ENCODE measurements at regions not wholly inside any gene's neighbourhood (a gene's known extent, or its start where the extent isn't known, plus 50 kb on each side); places are given as distances from the start of the nearest gene placed in this dataset.

DNA sequence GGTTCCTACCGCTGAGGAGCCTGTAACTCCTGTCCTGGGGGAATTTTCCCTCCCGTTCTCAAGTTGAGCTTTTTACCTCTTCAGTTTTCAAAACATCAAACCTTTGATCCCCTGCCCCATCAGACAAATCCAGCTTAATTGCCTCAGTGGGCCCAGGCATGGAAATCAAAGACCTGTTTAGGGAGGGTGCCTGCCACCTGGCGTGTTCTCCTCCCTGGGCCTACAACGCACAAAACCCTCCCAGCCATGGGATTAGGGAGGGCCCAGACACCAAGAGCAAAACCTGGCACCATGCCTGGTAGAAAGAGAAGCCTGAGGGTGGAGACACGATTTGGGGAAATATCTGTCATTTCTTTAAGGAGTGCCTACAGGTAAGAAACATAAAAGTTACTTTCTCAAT, 672.9 kb downstream of the BCL11B start:
- H3K4me1 ChIP-seq (ENCODE audit: control insufficient read depth, insufficient read depth, low read length): no peaks in the 10 kb centered on the region
- H3K27me3 ChIP-seq (ENCODE audit: control insufficient read depth, insufficient read depth, low read length): no peaks in the 10 kb centered on the region
- no peak overlapping the region for H3K4me3 ChIP-seq (ENCODE audit: low read length)
- no peaks in the 10 kb centered on the region for H3K36me3 ChIP-seq (ENCODE audit: control insufficient read depth, insufficient read depth, low read length)
- no peak overlapping the region for H3K9ac ChIP-seq (ENCODE audit: low read length)
- H3K9me3 ChIP-seq (ENCODE audit: control insufficient read depth, low read length): no peaks in the 10 kb centered on the region

GRCh38 chr14:98602983-98603382, 669.0 kb downstream of the BCL11B start:
- H3K27me3 ChIP-seq (ENCODE audit: control insufficient read depth, insufficient read depth, low read length): no peaks in the 10 kb centered on the region
- no peak overlapping the region for H3K9ac ChIP-seq (ENCODE audit: low read length)
- H3K36me3 ChIP-seq (ENCODE audit: control insufficient read depth, insufficient read depth, low read length): no peaks in the 10 kb centered on the region
- H3K4me1 ChIP-seq (ENCODE audit: control insufficient read depth, insufficient read depth, low read length): no peaks in the 10 kb centered on the region
- H3K4me3 ChIP-seq (ENCODE audit: low read length): no peak overlapping the region
- no peaks in the 10 kb centered on the region for H3K9me3 ChIP-seq (ENCODE audit: control insufficient read depth, low read length)

- Histone ChIP-seq H3K27me3 (ENCODE audit: control insufficient read depth, insufficient read depth, low read length) (no peaks in the 10 kb centered on the region), H3K36me3 (ENCODE audit: control insufficient read depth, insufficient read depth, low read length) (no peaks in the 10 kb centered on the region), H3K4me1 (ENCODE audit: control insufficient read depth, insufficient read depth, low read length) (no peaks in the 10 kb centered on the region), H3K9me3 (ENCODE audit: control insufficient read depth, low read length) (no peaks in the 10 kb centered on the region), H3K9ac (ENCODE audit: low read length) (no peak overlapping the region), H3K4me3 (ENCODE audit: low read length) (no peak overlapping the region)
Measured at GRCh38 chr14:98605043-98605442, 667.0 kb downstream of the BCL11B start.

- Histone ChIP-seq H3K4me1 (ENCODE audit: control insufficient read depth, insufficient read depth, low read length) (no peaks in the 10 kb centered on the region), H3K9me3 (ENCODE audit: control insufficient read depth, low read length) (no peaks in the 10 kb centered on the region), H3K36me3 (ENCODE audit: control insufficient read depth, insufficient read depth, low read length) (no peaks in the 10 kb centered on the region), H3K4me3 (ENCODE audit: low read length) (no peak overlapping the region), H3K9ac (ENCODE audit: low read length) (no peak overlapping the region), H3K27me3 (ENCODE audit: control insufficient read depth, insufficient read depth, low read length) (no peaks in the 10 kb centered on the region)
Measured at GRCh38 chr14:98606041-98606640, 665.9 kb downstream of the BCL11B start.

- Histone ChIP-seq H3K9me3 (ENCODE audit: control insufficient read depth, low read length) (no peaks in the 10 kb centered on the region), H3K4me3 (ENCODE audit: low read length) (no peak overlapping the region), H3K36me3 (ENCODE audit: control insufficient read depth, insufficient read depth, low read length) (no peaks in the 10 kb centered on the region), H3K27me3 (ENCODE audit: control insufficient read depth, insufficient read depth, low read length) (no peaks in the 10 kb centered on the region), H3K9ac (ENCODE audit: low read length) (no peak overlapping the region), H3K4me1 (ENCODE audit: control insufficient read depth, insufficient read depth, low read length) (no peaks in the 10 kb centered on the region)
Measured at GRCh38 chr14:98606816-98607215, 665.2 kb downstream of the BCL11B start.

GRCh38 chr14:98607341-98607910, 664.6 kb downstream of the BCL11B start:
- Histone ChIP-seq H3K4me3 (ENCODE audit: low read length) (no peak overlapping the region), H3K27me3 (ENCODE audit: control insufficient read depth, insufficient read depth, low read length) (no peaks in the 10 kb centered on the region), H3K9ac (ENCODE audit: low read length) (no peak overlapping the region), H3K9me3 (ENCODE audit: control insufficient read depth, low read length) (no peaks in the 10 kb centered on the region), H3K36me3 (ENCODE audit: control insufficient read depth, insufficient read depth, low read length) (no peaks in the 10 kb centered on the region), H3K4me1 (ENCODE audit: control insufficient read depth, insufficient read depth, low read length) (no peaks in the 10 kb centered on the region)

DNA sequence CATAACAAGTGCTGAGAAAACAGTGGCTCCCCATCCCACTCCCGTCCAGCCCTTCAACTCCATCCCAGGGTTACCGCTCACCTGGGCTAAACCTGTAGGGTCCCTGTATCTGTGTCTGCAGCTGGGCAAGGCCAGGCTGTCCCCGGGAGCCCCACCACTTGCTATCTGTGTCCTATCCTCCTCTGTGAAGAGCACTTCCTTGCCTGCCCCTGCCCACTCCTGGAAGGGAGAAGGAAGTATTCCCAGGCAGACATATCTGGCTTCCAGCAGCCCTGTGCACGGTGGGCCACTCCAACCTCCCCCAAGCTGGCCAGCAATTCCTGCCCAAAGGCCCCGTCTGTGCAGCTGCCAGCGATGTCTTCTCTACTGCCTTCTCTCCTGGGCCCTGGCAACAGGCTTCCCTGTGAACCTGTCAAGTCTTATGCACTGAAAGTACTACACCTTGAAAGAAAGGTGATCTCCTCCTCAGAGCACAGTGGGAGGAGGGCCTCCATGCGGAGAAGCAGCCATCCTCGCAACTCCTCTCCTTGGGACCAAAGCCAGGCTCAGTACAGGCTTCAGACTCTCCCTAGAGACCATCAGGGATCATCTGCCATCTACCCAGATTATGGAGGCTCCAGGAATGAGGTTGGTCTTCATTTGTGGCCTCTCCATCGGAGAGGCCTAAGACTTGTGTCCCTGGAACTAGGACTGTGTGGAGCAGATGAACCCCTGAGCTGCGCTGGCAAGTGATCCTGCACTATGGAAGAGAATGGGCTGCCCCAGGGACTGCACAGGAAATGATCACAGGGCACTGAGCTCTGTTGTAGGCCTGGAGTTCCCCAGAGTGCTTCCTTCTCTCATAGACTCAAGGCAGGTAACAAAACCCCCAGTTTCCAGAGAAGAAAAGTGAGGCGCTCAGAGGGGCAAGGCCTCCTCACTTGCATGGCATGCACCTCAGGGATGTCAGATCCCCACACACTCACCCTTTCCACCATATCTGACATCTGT, 663.6 kb downstream of the BCL11B start:
- H3K4me1 ChIP-seq (ENCODE audit: control insufficient read depth, insufficient read depth, low read length): no peaks in the 10 kb centered on the region
- no peaks in the 10 kb centered on the region for H3K36me3 ChIP-seq (ENCODE audit: control insufficient read depth, insufficient read depth, low read length)
- no peak overlapping the region for H3K4me3 ChIP-seq (ENCODE audit: low read length)
- no peaks in the 10 kb centered on the region for H3K27me3 ChIP-seq (ENCODE audit: control insufficient read depth, insufficient read depth, low read length)
- H3K9me3 ChIP-seq (ENCODE audit: control insufficient read depth, low read length): no peaks in the 10 kb centered on the region
- no peak overlapping the region for H3K9ac ChIP-seq (ENCODE audit: low read length)

DNA sequence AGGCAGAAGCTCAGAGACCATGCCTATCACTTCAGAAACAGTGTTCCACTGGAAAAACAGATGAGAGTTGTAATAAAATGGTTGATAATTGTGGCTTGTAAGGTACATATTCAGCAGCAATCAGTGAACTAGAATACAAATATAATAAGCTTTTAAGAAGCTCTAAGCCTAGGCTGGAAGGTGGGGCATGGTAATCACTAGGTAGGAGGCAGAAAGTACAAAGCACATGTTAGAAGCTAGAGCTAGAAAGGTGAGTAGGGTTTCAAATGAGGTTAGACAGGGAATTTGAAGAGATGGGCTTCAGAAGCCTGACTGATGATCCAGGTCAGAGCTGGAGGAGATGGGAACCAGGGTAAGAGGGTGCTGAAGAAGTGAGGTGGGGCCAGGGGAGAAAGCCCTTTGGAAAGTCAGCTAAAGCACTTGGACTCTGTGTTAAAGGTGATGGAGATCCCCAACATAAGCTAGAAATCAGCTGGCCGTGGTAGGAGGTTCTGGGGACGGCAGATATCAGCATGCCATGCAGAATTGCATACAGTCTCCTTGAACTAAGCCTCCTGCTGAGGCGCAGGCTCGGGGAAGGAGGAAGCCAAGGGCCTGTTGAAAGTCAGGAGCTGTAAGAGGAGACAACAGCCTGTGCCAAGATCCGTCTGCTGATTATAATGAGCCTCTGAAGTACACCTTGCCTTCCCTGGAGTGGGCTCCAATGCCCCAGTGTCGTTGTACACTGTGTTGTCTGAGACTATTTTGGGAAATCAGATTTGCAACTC, 659.4 kb downstream of the BCL11B start:
- Histone ChIP-seq H3K4me3 (ENCODE audit: low read length) (no peak overlapping the region), H3K9ac (ENCODE audit: low read length) (no peak overlapping the region), H3K36me3 (ENCODE audit: control insufficient read depth, insufficient read depth, low read length) (no peaks in the 10 kb centered on the region), H3K4me1 (ENCODE audit: control insufficient read depth, insufficient read depth, low read length) (no peaks in the 10 kb centered on the region), H3K9me3 (ENCODE audit: control insufficient read depth, low read length) (no peaks in the 10 kb centered on the region), H3K27me3 (ENCODE audit: control insufficient read depth, insufficient read depth, low read length) (no peaks in the 10 kb centered on the region)

GRCh38 chr14:98614741-98615140, 657.3 kb downstream of the BCL11B start:
- Histone ChIP-seq H3K4me3 (ENCODE audit: low read length) (no peak overlapping the region), H3K36me3 (ENCODE audit: control insufficient read depth, insufficient read depth, low read length) (no peaks in the 10 kb centered on the region), H3K4me1 (ENCODE audit: control insufficient read depth, insufficient read depth, low read length) (no peaks in the 10 kb centered on the region), H3K9ac (ENCODE audit: low read length) (no peak overlapping the region), H3K9me3 (ENCODE audit: control insufficient read depth, low read length) (no peaks in the 10 kb centered on the region), H3K27me3 (ENCODE audit: control insufficient read depth, insufficient read depth, low read length) (no peaks in the 10 kb centered on the region)

DNA sequence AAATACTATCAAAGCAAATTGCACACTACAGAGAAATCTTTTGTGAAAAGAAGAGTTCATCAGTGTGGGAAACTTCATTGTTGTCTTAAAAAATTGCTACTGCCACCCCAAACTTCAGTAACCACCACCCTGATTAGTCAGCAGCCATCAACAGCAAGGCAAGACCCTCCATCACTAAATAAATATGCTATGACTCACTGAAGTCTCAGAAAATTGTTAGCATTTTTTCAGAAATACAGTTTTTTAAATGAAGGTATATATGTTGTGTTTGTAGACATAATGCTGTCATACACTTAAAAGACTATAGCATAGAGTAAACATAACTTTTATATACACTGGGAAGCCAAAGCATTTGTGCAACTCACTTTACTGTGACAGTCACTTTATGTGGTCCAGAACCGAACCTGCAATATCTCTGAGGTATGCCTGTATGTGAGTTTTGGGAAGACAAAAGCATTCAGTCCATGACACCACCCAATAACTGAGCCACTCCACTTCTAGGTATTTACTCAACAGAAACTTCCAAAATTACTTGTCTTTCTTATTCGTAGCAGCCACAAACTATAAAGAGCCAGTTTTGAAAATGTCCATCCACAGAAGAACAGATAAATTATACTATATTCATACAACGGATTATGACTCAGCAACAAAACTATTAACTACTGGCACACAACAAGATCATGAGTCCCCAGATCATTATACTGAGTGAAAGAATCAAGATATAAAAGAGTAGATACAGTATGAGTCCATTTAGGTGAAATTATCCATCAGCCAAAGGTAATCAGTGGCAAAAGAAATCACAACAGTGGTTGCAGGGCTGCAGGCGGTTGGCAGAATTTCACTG, 649.6 kb downstream of the BCL11B start:
- H3K9ac ChIP-seq (ENCODE audit: low read length): no peak overlapping the region
- H3K9me3 ChIP-seq (ENCODE audit: control insufficient read depth, low read length): no peaks in the 10 kb centered on the region
- H3K4me1 ChIP-seq (ENCODE audit: control insufficient read depth, insufficient read depth, low read length): no peaks in the 10 kb centered on the region
- H3K27me3 ChIP-seq (ENCODE audit: control insufficient read depth, insufficient read depth, low read length): no peaks in the 10 kb centered on the region
- no peak overlapping the region for H3K4me3 ChIP-seq (ENCODE audit: low read length)
- H3K36me3 ChIP-seq (ENCODE audit: control insufficient read depth, insufficient read depth, low read length): no peaks in the 10 kb centered on the region

GRCh38 chr14:98623788-98624415, 648.1 kb downstream of the BCL11B start:
- Histone ChIP-seq H3K9me3 (ENCODE audit: control insufficient read depth, low read length) (no peaks in the 10 kb centered on the region), H3K4me1 (ENCODE audit: control insufficient read depth, insufficient read depth, low read length) (no peaks in the 10 kb centered on the region), H3K27me3 (ENCODE audit: control insufficient read depth, insufficient read depth, low read length) (no peaks in the 10 kb centered on the region), H3K9ac (ENCODE audit: low read length) (no peak overlapping the region), H3K4me3 (ENCODE audit: low read length) (no peak overlapping the region), H3K36me3 (ENCODE audit: control insufficient read depth, insufficient read depth, low read length) (no peaks in the 10 kb centered on the region)

Measured in mucosa of stomach (tissue), 1 donor.